Stomach (tissue), 4 donors: ENCODE measurements at regions not wholly inside any gene's neighbourhood (a gene's known extent, or its start where the extent isn't known, plus 50 kb on each side); places are given as distances from the start of the nearest gene placed in this dataset.

Experiments used
- CTCF ChIP-seq, 7 experiments: fragments of 450-650 bp in 4 of 7; fragments of 200-600 bp in 3 of 7; sonication (generic) in 3 of 7; IDR thresholded peaks; one replicate each; pipeline ENCODE4 v1.5.1; 2016 to 2019; ENCODE audit warnings: antibody characterized with exemption in 7 of 7, control low read depth in 2 of 7, mild to moderate bottlenecking in 1 of 7
- POLR2AphosphoS5 ChIP-seq, 3 donors: sonication (generic); formaldehyde crosslinking; IDR thresholded peaks; one replicate each; pipeline ENCODE4 v1.6.1; 2016; ENCODE audit warnings: antibody characterized with exemption in 3 of 3

- no peak for TF ChIP-seq CTCF (IDR thresholded peaks at IDR 0.05)
- no peak for TF ChIP-seq POLR2AphosphoS5 (IDR thresholded peaks at IDR 0.05)
These were observed 98.7 kb downstream of the MICALL2 start for GRCh38 chr7:1360521-1360971.
